AML-193 (cell line): ENCODE measurements at regions not wholly inside any gene's neighbourhood (a gene's known extent, or its start where the extent isn't known, plus 50 kb on each side); places are given as distances from the start of the nearest gene placed in this dataset.

Experiments used
- DNase-seq, 2 experiments: peaks; one replicate each; lab custom pipeline; 2025; lab: John Stamatoyannopoulos, UW

DNA sequence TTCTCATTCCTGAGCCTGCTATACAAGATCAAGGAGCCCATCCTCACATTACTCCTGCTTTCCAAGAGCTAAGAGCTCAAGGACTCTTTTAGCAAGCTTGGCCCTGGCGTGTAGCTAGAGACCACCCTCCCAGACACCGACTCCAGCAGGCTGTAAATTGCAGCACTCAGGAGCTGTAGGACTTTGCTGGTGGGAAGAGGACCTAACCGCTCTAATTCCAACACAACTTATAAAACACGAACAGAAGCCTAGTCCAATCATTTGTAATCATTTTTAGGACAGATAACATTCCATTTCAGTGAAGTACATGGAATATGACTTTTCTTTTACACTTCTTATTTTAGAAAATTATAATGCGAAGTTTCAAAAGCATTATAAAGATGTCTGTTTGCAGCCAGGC, 219.9 kb downstream of the NXNL2 start:
- no peak for DNase-seq

GRCh38 chr9:88757406-88758010, 222.5 kb downstream of the NXNL2 start:
- DNase-seq = no peak

- DNase-seq = no peak
Measured at GRCh38 chr9:88759364-88759763, 224.4 kb downstream of the NXNL2 start.

DNA sequence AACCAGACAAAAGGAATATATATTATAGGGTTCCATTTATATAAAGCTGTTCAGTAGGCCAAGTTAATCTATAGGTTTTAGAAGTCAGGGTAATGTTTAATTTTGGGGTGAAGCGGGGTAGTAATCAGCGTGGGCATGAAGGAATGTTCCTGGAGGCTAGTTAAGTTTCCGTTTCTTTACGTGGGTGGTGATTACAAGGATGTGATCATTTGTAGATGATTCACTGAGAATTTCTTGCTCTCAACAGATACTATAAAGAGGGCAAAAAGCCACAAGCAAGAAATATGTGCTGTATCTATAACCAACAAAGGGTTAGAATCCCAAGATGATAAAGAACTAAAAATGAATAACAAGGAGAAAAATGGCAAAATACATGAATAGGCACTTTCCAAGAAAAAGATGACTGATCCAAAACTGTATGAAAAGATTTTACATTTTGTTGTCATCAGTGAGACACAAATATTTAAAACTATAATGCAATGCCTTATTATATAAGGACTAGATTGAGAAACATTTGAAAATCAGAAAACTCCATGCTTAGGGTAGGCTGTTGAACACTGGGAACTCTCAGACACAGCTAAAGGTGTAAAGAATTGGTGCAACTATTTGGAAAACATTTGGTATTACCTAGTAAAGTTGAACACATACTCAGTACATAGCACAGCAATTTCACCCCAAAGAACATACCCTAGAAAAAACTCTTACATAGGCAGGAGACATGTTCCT, 224.3 kb upstream of the S1PR3 start:
- no peak for DNase-seq

DNA sequence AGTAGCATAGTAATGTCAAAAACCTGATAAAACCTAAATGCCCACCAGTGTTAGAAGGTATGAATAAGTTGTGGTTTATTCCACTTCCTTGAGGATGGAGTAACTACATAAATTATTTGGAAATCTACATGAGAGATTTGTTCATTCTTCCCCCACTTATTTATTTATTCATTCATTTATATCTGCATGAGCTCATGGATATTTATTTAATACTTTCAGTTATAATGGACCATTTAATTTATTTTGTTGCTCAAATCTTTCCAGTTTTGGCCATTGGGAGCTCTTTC, 223.8 kb upstream of the S1PR3 start:
- DNase-seq = no peak

GRCh38 chr9:88772575-88772974, 218.7 kb upstream of the S1PR3 start:
- no peak for DNase-seq

- DNase-seq = no peak
Measured at GRCh38 chr9:88773126-88773525, 218.1 kb upstream of the S1PR3 start.

DNA sequence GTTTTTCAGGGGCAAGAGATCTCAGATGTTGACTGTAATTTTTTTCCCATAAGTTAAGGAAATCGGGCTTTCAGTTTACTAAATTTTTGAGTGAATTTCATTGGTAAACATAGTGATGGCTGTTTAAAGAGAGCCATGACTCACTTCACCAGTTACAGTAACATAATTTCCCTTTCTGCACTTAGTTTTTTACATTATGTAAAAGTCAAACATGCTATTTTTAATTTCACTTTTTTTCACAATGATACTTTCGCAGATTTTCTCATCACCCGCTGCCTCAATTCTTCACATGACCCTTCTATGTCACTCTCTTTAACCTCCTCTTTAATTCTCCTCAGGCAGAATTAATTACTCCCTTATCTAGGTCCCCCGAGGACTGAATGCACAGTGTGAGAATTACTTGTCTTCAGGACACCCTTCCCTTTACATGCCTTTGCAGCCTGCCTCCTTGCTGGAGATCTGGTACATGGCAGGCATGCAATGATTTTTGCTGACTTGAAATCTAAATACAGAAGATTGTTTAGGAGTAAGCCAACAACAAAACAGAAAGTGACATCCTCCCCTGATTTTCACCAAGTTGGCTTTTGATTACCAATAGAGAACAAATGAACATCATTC, 217.5 kb upstream of the S1PR3 start:
- DNase-seq = no peak

- peak in 1 of 2 experiments; percentile 12 for DNase-seq
Measured at GRCh38 chr9:88775037-88775471, 216.2 kb upstream of the S1PR3 start.

DNA sequence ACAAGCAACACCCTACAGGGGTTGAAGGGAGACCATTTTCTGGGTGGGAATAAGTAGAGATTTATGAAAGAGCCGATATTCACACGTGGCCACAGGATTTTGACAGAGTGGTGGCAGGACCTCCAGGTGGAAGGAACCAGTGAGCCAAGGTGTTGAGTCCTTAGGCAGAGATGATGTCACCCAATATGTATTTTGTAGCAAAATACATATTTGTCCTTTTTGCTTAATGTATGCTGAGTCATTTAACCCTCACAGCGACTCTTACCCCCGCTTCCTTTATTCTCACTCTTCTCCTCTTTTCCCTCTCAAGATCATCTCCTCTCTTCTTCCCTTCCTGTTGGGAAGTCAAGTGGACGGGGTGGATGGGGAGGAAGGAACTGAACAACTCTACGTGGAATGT, 215.7 kb upstream of the S1PR3 start:
- DNase-seq = no peak

- no peak for DNase-seq
Measured at GRCh38 chr9:88775966-88776365, 215.3 kb upstream of the S1PR3 start.

DNA sequence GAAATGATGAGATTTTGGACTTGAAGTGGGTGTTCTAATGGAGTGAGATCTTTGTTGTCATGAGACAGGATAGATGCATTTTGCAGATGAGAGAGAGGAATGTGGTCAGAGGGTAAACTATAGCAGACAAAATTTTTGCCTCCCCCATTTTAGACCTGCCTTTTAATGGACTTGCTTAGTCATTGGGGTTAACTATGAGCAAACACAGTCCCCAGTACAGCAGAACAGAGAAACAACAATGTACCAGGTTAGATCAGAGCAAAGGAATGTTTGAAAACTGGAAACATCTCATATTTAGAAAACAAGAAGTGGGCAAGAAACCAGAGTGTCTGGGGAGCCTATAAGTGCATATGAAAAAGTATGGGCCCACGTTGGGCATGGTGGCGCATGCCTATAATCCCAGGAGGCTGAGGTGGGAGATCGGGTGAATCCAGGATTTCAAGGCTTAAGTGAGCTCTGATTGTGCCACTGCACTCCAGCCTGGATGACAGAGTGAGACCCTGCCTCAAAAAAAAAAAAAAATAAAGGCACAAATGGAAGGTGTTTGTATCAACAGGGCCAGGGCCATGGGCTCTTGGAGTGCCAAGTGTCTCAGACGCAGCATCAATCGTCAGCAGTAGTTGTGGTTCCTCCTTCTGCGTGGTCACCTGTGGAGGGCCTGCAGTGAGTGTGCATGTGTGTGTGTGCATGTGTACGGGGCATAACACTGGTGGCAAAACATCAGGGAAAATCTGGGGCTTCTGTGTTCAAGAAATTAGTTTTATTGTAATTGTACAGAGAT, 214.4 kb upstream of the S1PR3 start:
- DNase-seq = no peak

DNA sequence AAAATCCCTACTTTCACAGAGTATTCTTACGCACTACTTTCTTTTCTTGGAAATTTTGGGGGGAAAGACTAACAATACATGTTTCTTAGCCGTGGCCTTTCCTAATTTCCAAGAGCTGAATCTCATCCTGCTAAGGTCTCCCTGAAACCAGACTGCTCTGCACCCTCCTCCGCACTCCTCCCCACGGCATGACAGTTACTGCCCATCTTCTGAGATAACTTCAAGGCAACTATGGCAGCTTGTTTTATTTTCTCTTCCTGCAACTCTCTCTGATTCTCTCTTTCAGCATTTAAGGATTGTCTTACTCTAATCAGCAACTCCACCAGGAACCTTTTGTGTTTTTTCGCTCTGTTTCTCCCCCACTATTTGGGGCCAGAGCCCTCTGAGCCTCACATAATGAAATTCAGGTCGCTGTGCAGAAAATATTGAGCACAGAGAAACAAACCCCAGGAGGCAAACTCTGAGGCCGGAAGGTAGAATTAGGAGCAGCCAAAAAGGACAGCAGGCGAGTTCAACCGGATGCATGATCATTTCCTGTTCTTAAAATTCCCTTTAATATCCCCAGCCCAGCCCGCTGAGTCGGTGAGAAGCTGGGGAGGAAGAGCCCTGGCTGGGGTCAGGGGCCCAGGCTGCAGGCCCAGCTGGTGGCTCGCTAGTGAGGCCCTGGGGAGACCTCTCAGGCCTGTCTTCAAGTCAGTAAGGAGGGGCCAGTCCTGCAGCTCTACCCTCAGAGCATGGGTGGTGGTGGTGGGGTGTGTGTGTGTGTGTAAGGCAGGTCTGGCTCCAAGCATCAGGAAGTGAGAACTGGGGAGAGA, 213.6 kb upstream of the S1PR3 start:
- DNase-seq = peak; percentile 34 to 37

DNA sequence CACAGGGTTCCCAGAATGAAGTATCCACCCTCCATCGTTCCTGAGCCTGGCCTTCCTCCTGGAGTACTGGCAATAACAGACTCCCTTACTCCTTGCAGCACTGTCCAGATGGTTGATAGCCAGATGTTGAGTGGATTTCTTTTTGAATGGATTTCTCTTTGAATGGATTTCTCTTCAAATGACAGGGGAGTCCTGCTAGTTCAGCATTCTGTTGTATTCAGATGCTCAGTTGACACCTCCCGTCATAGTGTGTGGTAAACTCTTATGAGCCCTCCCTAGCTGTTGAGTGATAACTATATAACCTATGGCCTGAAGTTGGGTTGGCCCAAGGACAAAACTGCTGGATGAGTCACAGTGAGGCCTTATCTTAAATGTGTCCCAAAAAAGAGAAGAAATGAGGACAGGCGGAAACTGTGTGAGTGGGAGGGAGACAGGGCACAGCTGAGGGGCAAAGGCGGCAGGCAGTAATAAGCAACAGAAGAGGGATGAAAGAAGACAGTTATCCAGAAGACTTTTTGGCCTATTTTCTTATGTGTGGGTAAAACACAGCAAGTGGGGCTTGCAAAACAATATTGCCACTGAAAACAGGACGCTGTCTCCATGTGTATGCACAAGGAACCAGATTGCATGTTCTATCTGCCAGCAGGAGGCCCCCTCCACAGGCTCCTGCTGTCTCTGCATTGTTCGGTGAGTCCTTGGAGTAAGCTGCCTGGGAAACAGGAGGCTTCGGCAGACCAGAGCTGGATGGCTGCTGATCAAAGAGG, 209.5 kb upstream of the S1PR3 start:
- peak; percentile 60 for DNase-seq

DNA sequence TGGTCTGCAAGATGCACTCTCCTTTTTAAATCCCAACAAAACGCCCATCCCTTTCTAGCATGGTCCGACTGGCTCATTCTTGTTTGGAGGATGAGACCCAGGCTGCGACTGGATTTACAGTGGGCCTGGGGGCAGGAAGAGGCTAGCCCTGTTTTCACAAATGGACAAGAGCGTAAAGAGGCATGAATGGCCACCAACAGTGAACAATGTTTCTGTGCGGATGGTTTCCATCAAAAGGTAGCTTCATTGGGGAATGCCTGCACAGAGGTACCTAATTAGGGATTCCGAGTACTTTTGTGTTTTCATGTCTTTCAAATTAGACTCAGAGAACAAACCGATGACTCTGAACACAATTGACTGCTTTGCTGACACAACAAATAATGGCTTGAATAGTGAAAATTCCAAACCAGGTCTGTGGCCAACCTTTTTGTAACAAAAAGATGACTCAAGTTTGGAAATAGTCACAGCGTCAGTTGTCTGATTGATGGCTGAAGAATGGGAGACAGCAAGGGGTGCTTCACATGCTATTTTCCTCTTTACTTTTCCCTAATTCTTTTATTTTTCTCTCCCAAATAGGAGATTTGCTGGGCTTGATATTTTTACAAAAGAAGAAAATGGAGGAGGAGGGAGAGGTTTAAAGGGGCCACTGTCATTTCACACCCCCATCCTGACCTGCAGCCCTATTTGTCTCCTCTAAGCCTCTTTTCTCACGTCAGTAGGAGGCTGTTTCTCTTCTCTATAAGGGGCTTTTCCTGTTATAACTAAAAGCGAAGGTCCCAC, 208.1 kb upstream of the S1PR3 start:
- DNase-seq = no peak

- no peak for DNase-seq
Measured at GRCh38 chr9:88783711-88784083, 207.6 kb upstream of the S1PR3 start.

GRCh38 chr9:88784960-88785359, 206.3 kb upstream of the S1PR3 start:
- no peak for DNase-seq

- no peak for DNase-seq
Measured at GRCh38 chr9:88786291-88787079, 204.8 kb upstream of the S1PR3 start.

- DNase-seq = no peak
Measured at GRCh38 chr9:88789785-88790184, 201.5 kb upstream of the S1PR3 start.
